Peyer's patch (tissue), 4 donors: ENCODE measurements at regions not wholly inside any gene's neighbourhood (a gene's known extent, or its start where the extent isn't known, plus 50 kb on each side); places are given as distances from the start of the nearest gene placed in this dataset.

Experiments used
- CTCF ChIP-seq, 6 experiments: fragments of 450-650 bp in 4 of 6; fragments of 200-600 bp in 2 of 6; sonication (generic) in 1 of 6; IDR thresholded peaks; one replicate each; pipeline ENCODE4 v1.5.1; 2017 to 2019; ENCODE audit warnings: antibody characterized with exemption in 6 of 6, mild to moderate bottlenecking in 3 of 6, moderate library complexity in 1 of 6
- POLR2A ChIP-seq, 2 donors: fragments of 450-650 bp; IDR thresholded peaks; one replicate each; pipeline ENCODE4 v1.5.1; 2017; ENCODE audit warnings: antibody characterized with exemption in 2 of 2, mild to moderate bottlenecking in 2 of 2, moderate library complexity in 2 of 2

- TF ChIP-seq POLR2A (IDR thresholded peaks at IDR 0.05) (no peak), CTCF (IDR thresholded peaks at IDR 0.05) (no peak)
Measured at GRCh38 chr13:50268500-50268899, 253.3 kb downstream of the KCNRG start.
